PC-3 (cell line): ENCODE measurements at regions not wholly inside any gene's neighbourhood (a gene's known extent, or its start where the extent isn't known, plus 50 kb on each side); places are given as distances from the start of the nearest gene placed in this dataset.

Experiments
- EZH2 ChIP-seq: fragments of 300-600 bp; sonication (generic); IDR thresholded peaks from one replicate; pipeline ENCODE4 v1.6.1; 2017; ENCODE audit warnings: antibody characterized with exemption, mild to moderate bottlenecking, low read length; ENCODE audit not compliant: unreplicated experiment
- TF ChIP-seq, protein P1 (sequence below): fragments of 300-600 bp; sonication (generic); conservative IDR thresholded peaks from 2 replicates; pipeline ENCODE4 v1.5.1; 2017; ENCODE audit warnings: antibody characterized with exemption, low read depth, mild to moderate bottlenecking, low read length

DNA sequence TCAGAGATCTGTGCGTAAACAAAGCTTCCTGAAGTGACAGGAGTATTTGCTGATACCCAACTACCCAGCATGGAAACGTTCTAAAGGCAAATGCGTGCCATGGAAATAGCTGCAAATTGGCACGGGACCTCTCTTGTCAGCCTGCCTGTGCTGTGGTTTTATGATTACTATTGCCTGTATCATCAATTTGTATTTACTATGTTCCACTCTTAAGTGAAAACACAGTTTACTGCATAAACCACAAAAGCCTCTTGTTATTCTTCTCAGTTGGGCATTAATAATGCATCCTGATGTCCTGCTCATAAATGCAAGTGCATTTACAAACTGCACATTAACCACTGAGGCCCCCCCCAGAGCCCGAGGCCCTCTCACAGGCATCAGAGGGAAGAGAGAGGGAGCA, 196.6 kb upstream of the SLC35G4 start:
- TF ChIP-seq, protein P1, sequence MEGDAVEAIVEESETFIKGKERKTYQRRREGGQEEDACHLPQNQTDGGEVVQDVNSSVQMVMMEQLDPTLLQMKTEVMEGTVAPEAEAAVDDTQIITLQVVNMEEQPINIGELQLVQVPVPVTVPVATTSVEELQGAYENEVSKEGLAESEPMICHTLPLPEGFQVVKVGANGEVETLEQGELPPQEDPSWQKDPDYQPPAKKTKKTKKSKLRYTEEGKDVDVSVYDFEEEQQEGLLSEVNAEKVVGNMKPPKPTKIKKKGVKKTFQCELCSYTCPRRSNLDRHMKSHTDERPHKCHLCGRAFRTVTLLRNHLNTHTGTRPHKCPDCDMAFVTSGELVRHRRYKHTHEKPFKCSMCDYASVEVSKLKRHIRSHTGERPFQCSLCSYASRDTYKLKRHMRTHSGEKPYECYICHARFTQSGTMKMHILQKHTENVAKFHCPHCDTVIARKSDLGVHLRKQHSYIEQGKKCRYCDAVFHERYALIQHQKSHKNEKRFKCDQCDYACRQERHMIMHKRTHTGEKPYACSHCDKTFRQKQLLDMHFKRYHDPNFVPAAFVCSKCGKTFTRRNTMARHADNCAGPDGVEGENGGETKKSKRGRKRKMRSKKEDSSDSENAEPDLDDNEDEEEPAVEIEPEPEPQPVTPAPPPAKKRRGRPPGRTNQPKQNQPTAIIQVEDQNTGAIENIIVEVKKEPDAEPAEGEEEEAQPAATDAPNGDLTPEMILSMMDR = no peak
- no peak for TF ChIP-seq EZH2
